K562 (cell line): ENCODE measurements at regions not wholly inside any gene's neighbourhood (a gene's known extent, or its start where the extent isn't known, plus 50 kb on each side); places are given as distances from the start of the nearest gene placed in this dataset.

Experiments
- ATAC-seq: fragments of 200-7000 bp; cut with Tn5 transposase; 3 replicates; pipeline ENCODE4 v1.9.1; 2020; ENCODE audit warnings: moderate library complexity
- BruUV-seq: library from RNA; stranded (reverse); fragments of 400-500 nt; replicated peaks from 2 replicates; lab custom pipeline; 2021; lab: Mats Ljungman, UMichigan
- CTCF ChIA-PET: fragments of 300-600 bp; formaldehyde crosslinking; extraction: SDS; loops from one replicate; lab custom pipeline; 2021; ENCODE audit warnings: low intra/inter-chr PET ratio; lab: Yijun Ruan, JAX
- POLR2A ChIA-PET: fragments of 300-600, 350-650 bp; sonication (Branson Sonifier 250); formaldehyde crosslinking; extraction: SDS; loops from one replicate; lab custom pipeline; 2021; ENCODE audit warnings: antibody characterized with exemption, inconsistent platforms; lab: Yijun Ruan, JAX
- DNase-seq, 4 experiments: peaks; one replicate each; pipeline versions ENCODE4 v3.0.0 to v3.0.0-alpha.2; 2011 to 2018; ENCODE audit warnings: low spot score in 3 of 4, mixed read lengths in 3 of 4; ENCODE audit errors: extremely low read depth in 1 of 4
- FAIRE-seq: peaks from 2 replicates; lab custom pipeline; 2011; peaks lifted over from hg19 to GRCh38; lab: Jason Lieb, UNC
- H2AFZ ChIP-seq: 2 replicates; pipeline ENCODE4 v1.6.0; 2011; ENCODE audit warnings: low read depth, low read length, control low read depth, inconsistent platforms
- H3K27ac ChIP-seq: fragments of 200-600 bp; 3 replicates; pipeline ENCODE4 v1.8.0; 2011; ENCODE audit warnings: low read depth, mild to moderate bottlenecking, control low read depth, inconsistent platforms, low read length, moderate library complexity, mixed read lengths; ENCODE audit errors: extremely low read depth
- H3K27me3 ChIP-seq, 2 experiments: fragments of 300-600 bp in 1 of 2; 2 replicates in 1 of 2; 3 replicates in 1 of 2; pipeline versions ENCODE4 v1.6.0 to v1.8.0; 2011; ENCODE audit warnings: inconsistent platforms in 2 of 2, low read length in 2 of 2, mild to moderate bottlenecking in 1 of 2, mixed read lengths in 1 of 2, moderate library complexity in 1 of 2; ENCODE audit not compliant: control insufficient read depth in 2 of 2, insufficient read depth in 2 of 2
- H3K36me3 ChIP-seq: fragments of 300-600 bp; 3 replicates; pipeline ENCODE4 v1.8.0; 2011; ENCODE audit warnings: mild to moderate bottlenecking, low read length, inconsistent platforms; ENCODE audit not compliant: control insufficient read depth, insufficient read depth
- H3K4me1 ChIP-seq, 2 experiments: fragments of 200-600 bp in 1 of 2; replicated peaks in 1 of 2; 2 replicates in 1 of 2; 3 replicates in 1 of 2; pipeline versions ENCODE4 v1.5.1 to v1.8.0; 2011; ENCODE audit warnings: inconsistent platforms in 2 of 2, low read length in 2 of 2, mild to moderate bottlenecking in 1 of 2, mixed read lengths in 1 of 2, moderate library complexity in 1 of 2; ENCODE audit not compliant: control insufficient read depth in 2 of 2, insufficient read depth in 2 of 2
- H3K4me2 ChIP-seq: 2 replicates; pipeline ENCODE4 v1.6.1; 2011; ENCODE audit warnings: low read length, control low read depth, inconsistent platforms, mixed read lengths; ENCODE audit not compliant: insufficient read depth
- H3K4me3 ChIP-seq: fragments of 200-600 bp; sonication (generic), shearing (Covaris generic); 2 replicates; pipeline ENCODE4 v1.5.1; 2016; ENCODE audit warnings: control low read depth, inconsistent platforms
- H3K79me2 ChIP-seq: fragments of 200-600 bp; 3 replicates; pipeline ENCODE4 v1.8.0; 2011; ENCODE audit warnings: low read length, inconsistent platforms; ENCODE audit not compliant: control insufficient read depth, insufficient read depth
- H3K9ac ChIP-seq, 2 experiments: 2 replicates each; pipeline versions ENCODE4 v1.6.0 to v1.6.1; 2011; ENCODE audit warnings: low read depth in 2 of 2, low read length in 2 of 2, control low read depth in 1 of 2, inconsistent platforms in 1 of 2, mild to moderate bottlenecking in 1 of 2, mixed read lengths in 1 of 2; ENCODE audit not compliant: insufficient read depth in 1 of 2
- H3K9me1 ChIP-seq: one replicate; pipeline ENCODE4 v1.6.0; 2011; ENCODE audit warnings: inconsistent platforms, mild to moderate bottlenecking, low read length, moderate library complexity; ENCODE audit not compliant: control insufficient read depth, insufficient read depth
- H3K9me3 ChIP-seq: replicated peaks from 2 replicates; pipeline ENCODE4 v1.5.1; 2011; ENCODE audit warnings: low read depth, low read length, inconsistent platforms; ENCODE audit not compliant: control insufficient read depth, insufficient read depth
- H4K20me1 ChIP-seq: replicated peaks from 2 replicates; pipeline ENCODE4 v1.6.1; 2011; ENCODE audit warnings: low read length, inconsistent platforms, mixed read lengths; ENCODE audit not compliant: control insufficient read depth, insufficient read depth
- BRCA1 ChIP-seq, 2 experiments: fragments of 450-650 bp in 1 of 2; sonication (generic) in 1 of 2; formaldehyde crosslinking in 1 of 2; IDR thresholded peaks; 2 replicates each; pipeline versions ENCODE4 v1.5.0 to v1.6.1; 2017 to 2020; ENCODE audit warnings: mild to moderate bottlenecking in 1 of 2, missing genetic modification reagents in 1 of 2
- CTCFL ChIP-seq: IDR thresholded peaks from 2 replicates; pipeline ENCODE4 v1.6.1; 2011; ENCODE audit warnings: borderline replicate concordance, low read depth, mild to moderate bottlenecking, moderate library complexity, low read length; ENCODE audit not compliant: insufficient read depth, poor library complexity, severe bottlenecking
- GTF2B ChIP-seq: IDR thresholded peaks from 2 replicates; pipeline ENCODE4 v1.6.1; 2011; ENCODE audit not compliant: insufficient read length; ENCODE audit errors: extremely low read depth
- ZMIZ1 ChIP-seq, 2 experiments: fragments of 150-350 bp in 1 of 2; IDR thresholded peaks; 2 replicates each; pipeline ENCODE4 v1.6.1; 2012 to 2016; ENCODE audit warnings: low read depth in 2 of 2, low read length in 2 of 2, mild to moderate bottlenecking in 1 of 2, moderate library complexity in 1 of 2
- WGBS: fragments of 100-300 bp; shearing (Covaris generic); methylation state at CpG from one replicate; pipeline ENCODE4 v1.1.6; 2016; ENCODE audit warnings: low coverage, mixed read lengths; ENCODE audit not compliant: insufficient coverage; ENCODE audit errors: missing lambda C conversion rate; 5-methylcytosine and 5-hydroxymethylcytosine counted together
- in situ Hi-C: fragments of 300-500 bp; cut with MboI; formaldehyde crosslinking; loops from 4 replicates; pipeline ENCODE4 v1.15.0; 2018; ENCODE audit warnings: inconsistent platforms, mixed read lengths
- intact Hi-C: fragments of 100-400 bp; cut with micrococcal nuclease; formaldehyde crosslinking; loops from 2 replicates; pipeline ENCODE4 v1.14.2; 2022
- TF ChIP-seq, protein P1 (sequence below): fragments of 250-450 bp; sonication (Bioruptor Pico); IDR thresholded peaks from 2 replicates; pipeline ENCODE4 v1.5.0; 2021; ENCODE audit warnings: mild to moderate bottlenecking, borderline replicate concordance

- intact Hi-C loops (no loop called here), in situ Hi-C loops (no loop called here)
- no peaks in the 10 kb centered on the region for H3K36me3 ChIP-seq
- no peak overlapping the region for H3K4me3 ChIP-seq
- H3K27ac ChIP-seq = no peak overlapping the region
- FAIRE-seq = no peak
- no peaks in the 10 kb centered on the region for H3K27me3 ChIP-seq
- no peaks in the 10 kb centered on the region for H3K4me1 ChIP-seq
- H3K4me2 ChIP-seq = no peak overlapping the region
- no peaks in the 10 kb centered on the region for H3K9me1 ChIP-seq
- H4K20me1 ChIP-seq = no peaks in the 10 kb centered on the region
- H2AFZ ChIP-seq = no peak overlapping the region
- no peaks in the 10 kb centered on the region for H3K79me2 ChIP-seq
- no peak for DNase-seq
- H3K9ac ChIP-seq = no peak overlapping the region
- ATAC-seq = no peak
- no peak for TF ChIP-seq GTF2B
- TF ChIP-seq, protein P1, sequence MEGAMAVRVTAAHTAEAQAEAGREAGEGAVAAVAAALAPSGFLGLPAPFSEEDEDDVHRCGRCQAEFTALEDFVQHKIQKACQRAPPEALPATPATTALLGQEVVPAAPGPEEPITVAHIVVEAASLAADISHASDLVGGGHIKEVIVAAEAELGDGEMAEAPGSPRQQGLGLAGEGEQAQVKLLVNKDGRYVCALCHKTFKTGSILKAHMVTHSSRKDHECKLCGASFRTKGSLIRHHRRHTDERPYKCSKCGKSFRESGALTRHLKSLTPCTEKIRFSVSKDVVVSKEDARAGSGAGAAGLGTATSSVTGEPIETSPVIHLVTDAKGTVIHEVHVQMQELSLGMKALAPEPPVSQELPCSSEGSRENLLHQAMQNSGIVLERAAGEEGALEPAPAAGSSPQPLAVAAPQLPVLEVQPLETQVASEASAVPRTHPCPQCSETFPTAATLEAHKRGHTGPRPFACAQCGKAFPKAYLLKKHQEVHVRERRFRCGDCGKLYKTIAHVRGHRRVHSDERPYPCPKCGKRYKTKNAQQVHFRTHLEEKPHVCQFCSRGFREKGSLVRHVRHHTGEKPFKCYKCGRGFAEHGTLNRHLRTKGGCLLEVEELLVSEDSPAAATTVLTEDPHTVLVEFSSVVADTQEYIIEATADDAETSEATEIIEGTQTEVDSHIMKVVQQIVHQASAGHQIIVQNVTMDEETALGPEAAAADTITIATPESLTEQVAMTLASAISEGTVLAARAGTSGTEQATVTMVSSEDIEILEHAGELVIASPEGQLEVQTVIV (CRISPR knock-in tag) = no peak
- no peak for TF ChIP-seq BRCA1 (IDR thresholded peaks at IDR 0.05)
- no peak for TF ChIP-seq BRCA1 (CRISPR knock-in tag; IDR thresholded peaks at IDR 0.05)
- no peak for TF ChIP-seq CTCFL
- no peak for TF ChIP-seq ZMIZ1 (IDR thresholded peaks at IDR 0.05; ENCODE audit: low read depth in 2 of 2, low read length in 2 of 2)
- ChIA-PET POLR2A (interaction anchor here (0.7 to 1.3 kb wide), 2 partner anchors 189 to 194 kb away, joined by 4 read pairs; partner anchors contain the start of genes DPH3 and OXNAD1), CTCF (no interaction called here)
- no peaks in the 10 kb centered on the region; the same call in 1 of the 2 replicates for H3K9me3 ChIP-seq
- no TSS peak for BruUV-seq
- WGBS = 0% methylated on average over 4 of the region's 4 CpGs
Measured at GRCh38 chr3:16075647-16076046, 98.8 kb upstream of the GALNT15 start.
